H9 (cell line): ENCODE measurements at regions not wholly inside any gene's neighbourhood (a gene's known extent, or its start where the extent isn't known, plus 50 kb on each side); places are given as distances from the start of the nearest gene placed in this dataset.

ENCODE experiments used
- DNase-seq: peaks from one replicate; pipeline ENCODE4 v3.0.0-alpha.2; 2017
- H2AFZ ChIP-seq: one replicate; pipeline ENCODE4 v1.6.1; 2013; ENCODE audit warnings: mild to moderate bottlenecking, low read length, control low read depth, moderate library complexity
- H2AK5ac ChIP-seq: 2 replicates; pipeline ENCODE4 v1.6.1; 2013; ENCODE audit warnings: low read length, control low read depth, mixed read lengths; ENCODE audit not compliant: insufficient read length
- H2BK120ac ChIP-seq: one replicate; pipeline ENCODE4 v1.6.1; 2013; ENCODE audit warnings: low read depth, mild to moderate bottlenecking, low read length, control low read depth, inconsistent platforms; ENCODE audit not compliant: poor library complexity, severe bottlenecking
- H2BK12ac ChIP-seq: 2 replicates; pipeline ENCODE4 v1.6.1; 2013; ENCODE audit warnings: low read length, control low read depth, mixed read lengths, low read depth; ENCODE audit not compliant: insufficient read length
- H2BK15ac ChIP-seq: 2 replicates; pipeline ENCODE4 v1.6.1; 2013; ENCODE audit warnings: low read depth, low read length, control low read depth
- H2BK20ac ChIP-seq: one replicate; pipeline ENCODE4 v1.6.1; 2013; ENCODE audit warnings: low read depth, mild to moderate bottlenecking, low read length, control low read depth, inconsistent platforms; ENCODE audit not compliant: poor library complexity, severe bottlenecking
- H2BK5ac ChIP-seq: 2 replicates; pipeline ENCODE4 v1.6.1; 2013; ENCODE audit warnings: low read length, control low read depth, mixed read lengths; ENCODE audit not compliant: insufficient read length
- H3K14ac ChIP-seq: 2 replicates; pipeline ENCODE4 v1.6.1; 2013; ENCODE audit warnings: low read length, control low read depth; ENCODE audit not compliant: insufficient read depth
- H3K18ac ChIP-seq: 2 replicates; pipeline ENCODE4 v1.6.1; 2013; ENCODE audit warnings: low read depth, mild to moderate bottlenecking, mixed read lengths, low read length, control low read depth; ENCODE audit not compliant: insufficient read length
- H3K23ac ChIP-seq: 2 replicates; pipeline ENCODE4 v1.6.1; 2013; ENCODE audit warnings: low read length, control low read depth, mixed read lengths, low read depth; ENCODE audit not compliant: insufficient read length
- H3K23me2 ChIP-seq: 2 replicates; pipeline ENCODE4 v1.6.1; 2013; ENCODE audit warnings: low read depth, mild to moderate bottlenecking, mixed read lengths, low read length, control low read depth; ENCODE audit not compliant: insufficient read length, poor library complexity, severe bottlenecking
- H3K27ac ChIP-seq: 2 replicates; pipeline ENCODE4 v1.5.1; 2013; ENCODE audit warnings: low read length, control low read depth, mixed read lengths, low read depth; ENCODE audit not compliant: insufficient read length
- H3K27me3 ChIP-seq: 2 replicates; pipeline ENCODE4 v1.6.1; 2013; ENCODE audit warnings: low read length, control low read depth, inconsistent platforms; ENCODE audit not compliant: insufficient read depth
- H3K4ac ChIP-seq: 2 replicates; pipeline ENCODE4 v1.6.1; 2013; ENCODE audit warnings: low read depth, mild to moderate bottlenecking, control low read depth, inconsistent platforms, low read length, moderate library complexity
- H3K4me1 ChIP-seq: 2 replicates; pipeline ENCODE4 v1.6.1; 2013; ENCODE audit warnings: low read length, control low read depth, inconsistent platforms; ENCODE audit not compliant: insufficient read depth
- H3K4me2 ChIP-seq: 2 replicates; pipeline ENCODE4 v1.6.1; 2013; ENCODE audit warnings: low read length, control low read depth, mixed read lengths; ENCODE audit not compliant: insufficient read length, insufficient read depth
- H3K56ac ChIP-seq: 2 replicates; pipeline ENCODE4 v1.6.1; 2013; ENCODE audit warnings: low read depth, mild to moderate bottlenecking, mixed read lengths, low read length, control low read depth; ENCODE audit not compliant: insufficient read length
- H3K79me1 ChIP-seq: 2 replicates; pipeline ENCODE4 v1.6.1; 2013; ENCODE audit warnings: low read depth, mild to moderate bottlenecking, moderate library complexity, low read length, control low read depth, inconsistent platforms; ENCODE audit not compliant: insufficient read depth, poor library complexity, severe bottlenecking
- H3K79me2 ChIP-seq: 2 replicates; pipeline ENCODE4 v1.6.1; 2013; ENCODE audit warnings: low read length, control low read depth, inconsistent platforms; ENCODE audit not compliant: insufficient read depth
- H3K9ac ChIP-seq: 2 replicates; pipeline ENCODE4 v1.6.1; 2013; ENCODE audit warnings: low read length, control low read depth, mixed read lengths; ENCODE audit not compliant: insufficient read length; ENCODE audit errors: extremely low read depth
- H3K9me3 ChIP-seq: one replicate; pipeline ENCODE4 v1.6.1; 2013; ENCODE audit warnings: low read depth, low read length, inconsistent platforms; ENCODE audit not compliant: control insufficient read depth
- H3T11ph ChIP-seq: one replicate; pipeline ENCODE4 v1.6.1; 2013; ENCODE audit warnings: mild to moderate bottlenecking, low read length, control low read depth, inconsistent platforms
- H4K20me1 ChIP-seq: one replicate; pipeline ENCODE4 v1.6.1; 2013; ENCODE audit not compliant: control insufficient read depth, insufficient read length, insufficient read depth
- H4K5ac ChIP-seq: 2 replicates; pipeline ENCODE4 v1.6.1; 2013; ENCODE audit warnings: low read depth, mild to moderate bottlenecking, mixed read lengths, low read length, control low read depth; ENCODE audit not compliant: insufficient read length
- H4K8ac ChIP-seq: replicated peaks from 2 replicates; pipeline ENCODE4 v1.6.1; 2013; ENCODE audit warnings: low read length, control low read depth, mixed read lengths, low read depth; ENCODE audit not compliant: insufficient read length
- H4K91ac ChIP-seq: 2 replicates; pipeline ENCODE4 v1.6.1; 2013; ENCODE audit warnings: low read depth, mild to moderate bottlenecking, moderate library complexity, mixed read lengths, low read length, control low read depth; ENCODE audit not compliant: insufficient read length
- H3K27ac Mint-ChIP-seq, 3 experiments: 2 replicates in 2 of 3; 3 replicates in 1 of 3; pipeline ENCODE4 v1.8.0; 2020 to 2021; ENCODE audit warnings: mixed read lengths in 3 of 3, mild to moderate bottlenecking in 1 of 3, moderate library complexity in 1 of 3
- H3K27me3 Mint-ChIP-seq: 2 replicates; pipeline ENCODE4 v1.8.0; 2021; ENCODE audit warnings: low read depth, mild to moderate bottlenecking, moderate library complexity, mixed read lengths
- H3K36me3 Mint-ChIP-seq, 3 experiments: 2 replicates in 2 of 3; 3 replicates in 1 of 3; pipeline ENCODE4 v1.8.0; 2020 to 2021; ENCODE audit warnings: low read depth in 3 of 3, mixed read lengths in 3 of 3; ENCODE audit not compliant: insufficient read depth in 1 of 3
- H3K4me1 Mint-ChIP-seq, 2 experiments: 2 replicates each; pipeline ENCODE4 v1.8.0; 2020; ENCODE audit warnings: mixed read lengths in 2 of 2
- H3K4me3 Mint-ChIP-seq, 2 experiments: 2 replicates in 1 of 2; 3 replicates in 1 of 2; pipeline ENCODE4 v1.8.0; 2020 to 2021; ENCODE audit warnings: mild to moderate bottlenecking in 2 of 2, mixed read lengths in 2 of 2, moderate library complexity in 1 of 2
- H3K9me3 Mint-ChIP-seq, 2 experiments: 2 replicates in 1 of 2; 3 replicates in 1 of 2; pipeline ENCODE4 v1.8.0; 2020; ENCODE audit warnings: mild to moderate bottlenecking in 2 of 2, mixed read lengths in 2 of 2, moderate library complexity in 1 of 2
- WGBS: extraction: QIAGEN DNeasy Blood & Tissue Kit; methylation state at CpG from one replicate; pipeline ENCODE4 v1.1.7; 2013; ENCODE audit warnings: missing lambda C conversion rate, low lambda C conversion rate, mixed read lengths; ENCODE audit not compliant: insufficient read length; ENCODE audit errors: extremely low coverage; 5-methylcytosine and 5-hydroxymethylcytosine counted together
- TF ChIP-seq, protein P1 (sequence below): fragments of 200-600 bp; sonication (generic); conservative IDR thresholded peaks from 3 replicates; pipeline ENCODE4 v1.8.0; 2021; ENCODE audit warnings: antibody characterized with exemption, mild to moderate bottlenecking

DNA sequence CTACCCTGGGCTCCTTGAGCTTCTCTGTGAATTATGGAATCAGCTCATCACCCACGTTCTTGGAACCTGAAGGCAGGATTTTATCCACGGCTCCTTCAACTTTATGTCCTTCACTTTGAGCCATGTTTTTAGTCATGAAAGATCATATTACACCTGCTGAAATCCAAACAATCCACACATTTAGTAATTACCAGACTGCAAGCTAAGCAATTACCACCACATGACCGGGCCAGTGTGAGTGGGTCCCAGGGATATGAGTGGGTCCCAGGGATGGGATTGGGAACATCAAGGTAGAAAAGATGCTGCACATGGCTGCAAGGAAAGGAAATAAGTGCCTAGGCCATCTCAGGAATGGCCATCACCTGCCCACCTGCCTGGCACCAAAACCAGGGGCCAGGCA, 140.3 kb upstream of the IQSEC1 start:
- no peak overlapping the region for H2BK120ac ChIP-seq
- H4K91ac ChIP-seq: no peak overlapping the region
- H3K79me2 ChIP-seq: no peaks in the 10 kb centered on the region
- H4K8ac ChIP-seq: no peak overlapping the region
- no peak overlapping the region for H3K14ac ChIP-seq
- H3K4me1 ChIP-seq: no peaks in the 10 kb centered on the region
- H2AFZ ChIP-seq: no peak overlapping the region
- H3K79me1 ChIP-seq: no peaks in the 10 kb centered on the region
- no peak overlapping the region for H3K23ac ChIP-seq
- no peak overlapping the region for H2BK12ac ChIP-seq
- H2AK5ac ChIP-seq: no peak overlapping the region
- TF ChIP-seq, protein P1, sequence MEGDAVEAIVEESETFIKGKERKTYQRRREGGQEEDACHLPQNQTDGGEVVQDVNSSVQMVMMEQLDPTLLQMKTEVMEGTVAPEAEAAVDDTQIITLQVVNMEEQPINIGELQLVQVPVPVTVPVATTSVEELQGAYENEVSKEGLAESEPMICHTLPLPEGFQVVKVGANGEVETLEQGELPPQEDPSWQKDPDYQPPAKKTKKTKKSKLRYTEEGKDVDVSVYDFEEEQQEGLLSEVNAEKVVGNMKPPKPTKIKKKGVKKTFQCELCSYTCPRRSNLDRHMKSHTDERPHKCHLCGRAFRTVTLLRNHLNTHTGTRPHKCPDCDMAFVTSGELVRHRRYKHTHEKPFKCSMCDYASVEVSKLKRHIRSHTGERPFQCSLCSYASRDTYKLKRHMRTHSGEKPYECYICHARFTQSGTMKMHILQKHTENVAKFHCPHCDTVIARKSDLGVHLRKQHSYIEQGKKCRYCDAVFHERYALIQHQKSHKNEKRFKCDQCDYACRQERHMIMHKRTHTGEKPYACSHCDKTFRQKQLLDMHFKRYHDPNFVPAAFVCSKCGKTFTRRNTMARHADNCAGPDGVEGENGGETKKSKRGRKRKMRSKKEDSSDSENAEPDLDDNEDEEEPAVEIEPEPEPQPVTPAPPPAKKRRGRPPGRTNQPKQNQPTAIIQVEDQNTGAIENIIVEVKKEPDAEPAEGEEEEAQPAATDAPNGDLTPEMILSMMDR: no peak
- no CpG with 5 or more reads among the region's 3 CpGs for WGBS
- H2BK5ac ChIP-seq: no peak overlapping the region
- H3K56ac ChIP-seq: no peak overlapping the region
- no peak overlapping the region for H3K4me3 Mint-ChIP-seq
- H4K5ac ChIP-seq: no peak overlapping the region
- H3K27me3 ChIP-seq: no peaks in the 10 kb centered on the region
- H4K20me1 ChIP-seq: no peaks in the 10 kb centered on the region
- no peak overlapping the region for H3K27ac ChIP-seq
- H3K27ac Mint-ChIP-seq: peak overlapping the region in 1 of 3 experiments; percentile 49; a peak in 1 of 7 replicates
- no peaks in the 10 kb centered on the region for H3K9me3 Mint-ChIP-seq
- H3K36me3 Mint-ChIP-seq: no peaks in the 10 kb centered on the region
- H3K4me1 Mint-ChIP-seq: peaks cover 6% of the 10 kb centered on the region in 2 experiments; a peak in 3 of 4 replicates
- H3T11ph ChIP-seq: no peak overlapping the region
- H2BK20ac ChIP-seq: no peak overlapping the region
- no peak overlapping the region for H2BK15ac ChIP-seq
- no peaks in the 10 kb centered on the region for H3K9me3 ChIP-seq
- no peak overlapping the region for H3K9ac ChIP-seq
- H3K18ac ChIP-seq: no peak overlapping the region
- no peaks in the 10 kb centered on the region for H3K27me3 Mint-ChIP-seq
- H3K23me2 ChIP-seq: no peaks in the 10 kb centered on the region
- DNase-seq: no peak
- H3K4me2 ChIP-seq: no peak overlapping the region
- H3K4ac ChIP-seq: no peak overlapping the region
